ENCODE measurements at regions not wholly inside any gene's neighbourhood (a gene's known extent, or its start where the extent isn't known, plus 50 kb on each side); places are given as distances from the start of the nearest gene placed in this dataset.
A peak's percentile ranks its signal among the peaks of the same experiment; 100 is the strongest.

DNA sequence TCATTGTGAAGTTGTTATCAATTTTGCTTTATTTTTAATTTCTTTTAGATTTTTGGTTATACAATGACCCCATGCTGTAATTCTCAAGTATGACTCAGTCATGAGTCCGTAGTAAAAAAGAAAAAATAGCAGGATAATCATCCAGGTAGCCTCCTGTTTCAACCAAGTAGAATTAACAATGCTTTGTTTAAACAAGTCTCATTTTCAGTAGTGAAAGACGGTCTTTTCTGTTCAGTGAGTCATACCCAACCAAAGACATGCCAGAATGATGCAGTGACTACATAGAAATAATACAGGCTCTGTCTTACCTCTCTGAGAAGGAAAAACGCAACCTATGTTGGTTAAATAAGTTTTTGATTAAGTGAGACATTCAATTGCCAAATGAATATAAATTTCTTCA, 67.8 kb upstream of the DSC1 start:
- H3K27ac ChIP-seq: no peak overlapping the region
- H3K9me3 ChIP-seq: no peaks in the 10 kb centered on the region
- TF ChIP-seq POLR2AphosphoS5 (IDR thresholded peaks at IDR 0.05) (no peak), POLR2A (IDR thresholded peaks at IDR 0.05) (no peak), EP300 (IDR thresholded peaks at IDR 0.05) (no peak)
- TF ChIP-seq, protein P1, sequence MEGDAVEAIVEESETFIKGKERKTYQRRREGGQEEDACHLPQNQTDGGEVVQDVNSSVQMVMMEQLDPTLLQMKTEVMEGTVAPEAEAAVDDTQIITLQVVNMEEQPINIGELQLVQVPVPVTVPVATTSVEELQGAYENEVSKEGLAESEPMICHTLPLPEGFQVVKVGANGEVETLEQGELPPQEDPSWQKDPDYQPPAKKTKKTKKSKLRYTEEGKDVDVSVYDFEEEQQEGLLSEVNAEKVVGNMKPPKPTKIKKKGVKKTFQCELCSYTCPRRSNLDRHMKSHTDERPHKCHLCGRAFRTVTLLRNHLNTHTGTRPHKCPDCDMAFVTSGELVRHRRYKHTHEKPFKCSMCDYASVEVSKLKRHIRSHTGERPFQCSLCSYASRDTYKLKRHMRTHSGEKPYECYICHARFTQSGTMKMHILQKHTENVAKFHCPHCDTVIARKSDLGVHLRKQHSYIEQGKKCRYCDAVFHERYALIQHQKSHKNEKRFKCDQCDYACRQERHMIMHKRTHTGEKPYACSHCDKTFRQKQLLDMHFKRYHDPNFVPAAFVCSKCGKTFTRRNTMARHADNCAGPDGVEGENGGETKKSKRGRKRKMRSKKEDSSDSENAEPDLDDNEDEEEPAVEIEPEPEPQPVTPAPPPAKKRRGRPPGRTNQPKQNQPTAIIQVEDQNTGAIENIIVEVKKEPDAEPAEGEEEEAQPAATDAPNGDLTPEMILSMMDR (IDR thresholded peaks at IDR 0.05): no peak
- WGBS, 5 donors: 24 to 62% (median 46%) methylated on average over 3 of the region's 3 CpGs
- no peaks in the 10 kb centered on the region for H3K4me1 ChIP-seq
- no peaks in the 10 kb centered on the region for H3K27me3 ChIP-seq
- no peak for DNase-seq
- H3K36me3 ChIP-seq: no peaks in the 10 kb centered on the region
- intact Hi-C loops (cut with DNase I; ENCODE audit: low total_unique reads): no loop called here
- H3K4me3 ChIP-seq: no peak overlapping the region

DNA sequence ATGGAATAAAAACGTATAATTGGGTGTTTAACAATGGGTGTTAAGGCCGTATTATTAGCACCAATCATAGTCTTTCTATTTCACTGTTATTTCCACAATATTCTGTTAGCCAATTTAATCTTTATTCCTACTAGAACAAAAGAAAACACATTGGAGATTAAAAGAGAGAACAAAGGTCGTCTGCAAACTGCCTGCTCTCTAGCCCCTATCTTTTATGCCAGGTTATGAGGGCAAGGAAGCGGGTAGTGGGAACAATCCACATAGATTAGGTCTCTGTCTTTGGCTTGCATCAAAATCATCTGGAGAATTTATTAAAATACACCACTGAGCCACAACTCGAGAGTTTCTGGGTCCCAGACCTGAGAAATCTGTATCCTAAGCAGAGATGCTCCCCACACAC, 69.4 kb upstream of the DSC1 start:
- no peak overlapping the region for H3K4me3 ChIP-seq
- H3K27ac ChIP-seq: no peak overlapping the region
- TF ChIP-seq POLR2AphosphoS5 (IDR thresholded peaks at IDR 0.05) (no peak), POLR2A (IDR thresholded peaks at IDR 0.05) (no peak), EP300 (IDR thresholded peaks at IDR 0.05) (no peak)
- TF ChIP-seq, protein P1 (IDR thresholded peaks at IDR 0.05): no peak
- no peak for DNase-seq
- no peaks in the 10 kb centered on the region for H3K4me1 ChIP-seq
- intact Hi-C loops (cut with DNase I; ENCODE audit: low total_unique reads): no loop called here
- H3K27me3 ChIP-seq: no peaks in the 10 kb centered on the region
- H3K9me3 ChIP-seq: no peaks in the 10 kb centered on the region
- H3K36me3 ChIP-seq: no peaks in the 10 kb centered on the region
- WGBS, 5 donors: 32 to 49% (median 39%) methylated on average over 5 of the region's 5 CpGs

DNA sequence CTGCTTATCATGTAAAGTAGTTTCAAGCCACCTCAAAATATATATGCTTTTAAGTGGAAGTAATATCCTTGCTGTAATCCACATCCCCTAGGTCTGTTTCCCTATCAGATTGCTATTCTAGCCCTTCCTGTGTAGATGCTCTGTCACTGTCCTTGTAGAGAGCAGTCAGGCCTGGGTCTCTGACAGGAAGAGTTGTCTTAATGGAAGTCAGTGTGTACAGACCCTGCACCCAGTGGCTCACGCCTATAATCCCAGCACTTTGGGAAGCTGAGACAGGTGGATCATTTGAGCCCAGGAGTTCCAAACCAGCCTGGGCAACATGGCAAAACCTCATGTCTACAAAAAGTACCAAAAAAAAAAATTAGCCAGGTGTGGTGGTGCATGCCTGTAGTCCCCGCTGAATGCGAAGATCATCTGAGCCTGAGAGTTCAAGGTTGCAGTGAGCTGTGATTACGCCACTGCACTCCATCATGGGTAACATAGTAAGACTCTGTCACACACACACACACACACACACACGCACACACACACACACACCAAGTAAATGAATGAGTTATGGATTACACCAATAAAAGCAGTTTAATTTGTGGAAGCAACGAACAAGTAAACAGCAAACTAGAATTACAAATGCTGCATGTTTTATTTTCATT, 70.2 kb upstream of the DSC1 start:
- intact Hi-C loops (cut with DNase I; ENCODE audit: low total_unique reads): no loop called here
- H3K4me1 ChIP-seq: no peaks in the 10 kb centered on the region
- H3K27ac ChIP-seq: no peak overlapping the region
- H3K9me3 ChIP-seq: no peaks in the 10 kb centered on the region
- H3K36me3 ChIP-seq: no peaks in the 10 kb centered on the region
- no peak for DNase-seq
- TF ChIP-seq POLR2A (IDR thresholded peaks at IDR 0.05) (no peak), POLR2AphosphoS5 (IDR thresholded peaks at IDR 0.05) (no peak), EP300 (IDR thresholded peaks at IDR 0.05) (no peak)
- no peaks in the 10 kb centered on the region for H3K27me3 ChIP-seq
- H3K4me3 ChIP-seq: no peak overlapping the region
- 72 to 90% (median 86%) methylated on average over 6 of the region's 6 CpGs for WGBS, 5 donors

DNA sequence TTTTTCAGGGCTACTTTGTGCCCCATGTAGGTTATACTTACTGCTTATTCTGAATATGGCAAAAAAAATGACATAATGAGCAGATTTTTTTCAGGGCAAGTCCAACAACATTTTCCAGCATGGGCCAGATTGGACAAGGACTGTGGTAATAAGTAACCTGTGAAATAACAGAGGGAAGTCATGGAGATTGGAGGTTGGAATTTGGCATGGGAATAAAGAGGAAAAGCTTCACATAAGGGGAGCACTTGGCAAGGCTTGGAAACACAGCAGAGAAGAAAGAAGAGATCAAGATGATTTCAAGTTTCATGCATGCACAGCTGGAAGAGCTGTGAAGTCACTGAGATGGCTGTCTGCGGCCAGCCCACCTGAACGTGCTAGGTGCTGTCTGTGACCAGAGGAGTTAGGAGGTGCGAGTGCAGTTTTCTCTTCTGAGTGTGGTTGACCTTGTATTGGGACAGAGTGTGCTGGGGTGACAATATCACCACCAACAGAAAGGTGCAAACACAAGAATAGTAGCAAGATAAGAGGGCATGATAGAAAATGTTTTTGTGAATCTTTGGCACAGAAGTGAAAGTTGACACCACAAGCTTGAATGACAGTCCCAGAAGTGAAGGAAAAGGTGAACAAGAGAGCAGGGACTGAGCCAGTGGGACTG, 71.1 kb upstream of the DSC1 start:
- Histone ChIP-seq H3K4me3 (no peak overlapping the region), H3K27ac (no peak overlapping the region), H3K9me3 (no peaks in the 10 kb centered on the region), H3K36me3 (no peaks in the 10 kb centered on the region), H3K4me1 (no peaks in the 10 kb centered on the region), H3K27me3 (no peaks in the 10 kb centered on the region)
- TF ChIP-seq POLR2AphosphoS5 (IDR thresholded peaks at IDR 0.05) (no peak), POLR2A (IDR thresholded peaks at IDR 0.05) (no peak), EP300 (IDR thresholded peaks at IDR 0.05) (no peak)
- TF ChIP-seq, protein P1 (IDR thresholded peaks at IDR 0.05): no peak
- peak in 1 of 2 donors; percentile 48 for DNase-seq
- WGBS, 5 donors: 26 to 57% (median 45%) methylated on average over 3 of the region's 3 CpGs
- intact Hi-C loops (cut with DNase I; ENCODE audit: low total_unique reads): no loop called here

DNA sequence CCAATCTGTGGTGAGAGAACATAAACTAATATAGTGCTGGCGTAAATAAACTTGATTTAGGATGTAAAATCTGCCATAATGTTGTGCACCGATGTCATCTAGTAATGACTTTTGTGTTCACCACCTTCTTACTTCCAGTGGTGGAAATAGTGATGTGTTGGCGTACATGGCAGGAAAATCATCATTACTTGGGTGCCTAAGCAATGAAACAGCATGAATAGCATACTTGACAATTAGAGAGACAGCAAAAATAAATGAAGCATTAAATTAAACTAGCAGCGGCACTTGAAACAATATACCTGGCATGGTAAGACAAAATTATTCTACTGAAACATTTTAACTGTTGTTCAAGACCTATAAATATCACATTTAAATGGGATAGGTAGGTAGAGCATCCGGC, 73.2 kb upstream of the DSC1 start:
- Histone ChIP-seq H3K27me3 (no peaks in the 10 kb centered on the region), H3K4me1 (no peaks in the 10 kb centered on the region), H3K27ac (no peak overlapping the region), H3K36me3 (no peaks in the 10 kb centered on the region), H3K9me3 (no peaks in the 10 kb centered on the region), H3K4me3 (no peak overlapping the region)
- TF ChIP-seq EP300 (IDR thresholded peaks at IDR 0.05) (no peak), POLR2AphosphoS5 (IDR thresholded peaks at IDR 0.05) (no peak)
- no peak for DNase-seq
- 87 to 92% (median 89%) methylated on average over 5 of the region's 5 CpGs for WGBS, 5 donors
- intact Hi-C loops (cut with DNase I; ENCODE audit: low total_unique reads): no loop called here
